HG03135 (cell line): ENCODE measurements at regions not wholly inside any gene's neighbourhood (a gene's known extent, or its start where the extent isn't known, plus 50 kb on each side); places are given as distances from the start of the nearest gene placed in this dataset.

Experiments used
- ATAC-seq: cut with Tn5 transposase; IDR thresholded peaks from one replicate; pipeline ENCODE4 v1.9.1; 2021; ENCODE audit warnings: mild to moderate bottlenecking, moderate library complexity; ENCODE audit not compliant: unreplicated experiment

- no peak for ATAC-seq
Measured at GRCh38 chr1:90210633-90211491, 216.0 kb downstream of the ZNF326 start.

DNA sequence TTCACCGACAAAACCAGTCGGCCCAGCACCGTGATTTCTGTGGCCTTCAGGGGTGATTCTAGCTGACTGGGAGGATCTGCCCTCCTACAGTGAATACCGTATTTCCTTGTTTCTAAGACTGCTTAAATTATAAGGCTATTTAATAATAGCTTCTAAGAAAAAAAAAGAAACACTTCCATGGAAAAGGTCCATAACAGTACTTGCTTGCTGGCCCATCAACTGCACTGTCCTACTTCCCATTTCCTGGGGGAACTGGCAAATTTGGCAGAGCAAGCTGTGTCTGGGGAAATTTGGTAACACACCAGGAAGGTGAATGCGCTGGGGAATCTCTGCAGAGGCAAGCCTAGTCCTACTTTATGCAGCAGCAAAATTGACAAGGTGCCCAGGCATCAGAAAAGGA lies 214.0 kb downstream of the ZNF326 start:
- ATAC-seq, result no peak

- no peak for ATAC-seq
Measured at GRCh38 chr1:90206260-90206659, 211.3 kb downstream of the ZNF326 start.

DNA sequence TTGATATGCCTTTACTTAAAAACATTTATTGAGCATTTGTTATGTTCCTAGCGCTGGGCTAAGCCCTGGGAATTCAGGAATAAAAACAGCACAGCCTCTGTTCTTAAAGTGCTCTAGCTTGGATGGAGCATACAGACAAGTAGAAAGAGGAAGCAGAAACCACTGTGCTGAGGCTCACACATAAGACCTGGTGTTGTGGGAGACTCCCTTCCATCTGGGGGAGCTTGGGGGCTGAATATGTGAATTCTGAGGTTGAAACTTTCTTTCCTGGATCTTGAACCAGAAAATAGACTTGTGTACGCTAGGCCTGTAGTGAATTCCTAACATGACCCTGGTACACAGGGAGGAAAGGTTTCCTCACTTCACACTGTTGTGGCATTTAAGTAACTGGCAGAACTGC lies 209.9 kb downstream of the ZNF326 start:
- ATAC-seq, result no peak

GRCh38 chr1:90204023-90204590 lies 209.2 kb downstream of the ZNF326 start:
- ATAC-seq, result no peak

DNA sequence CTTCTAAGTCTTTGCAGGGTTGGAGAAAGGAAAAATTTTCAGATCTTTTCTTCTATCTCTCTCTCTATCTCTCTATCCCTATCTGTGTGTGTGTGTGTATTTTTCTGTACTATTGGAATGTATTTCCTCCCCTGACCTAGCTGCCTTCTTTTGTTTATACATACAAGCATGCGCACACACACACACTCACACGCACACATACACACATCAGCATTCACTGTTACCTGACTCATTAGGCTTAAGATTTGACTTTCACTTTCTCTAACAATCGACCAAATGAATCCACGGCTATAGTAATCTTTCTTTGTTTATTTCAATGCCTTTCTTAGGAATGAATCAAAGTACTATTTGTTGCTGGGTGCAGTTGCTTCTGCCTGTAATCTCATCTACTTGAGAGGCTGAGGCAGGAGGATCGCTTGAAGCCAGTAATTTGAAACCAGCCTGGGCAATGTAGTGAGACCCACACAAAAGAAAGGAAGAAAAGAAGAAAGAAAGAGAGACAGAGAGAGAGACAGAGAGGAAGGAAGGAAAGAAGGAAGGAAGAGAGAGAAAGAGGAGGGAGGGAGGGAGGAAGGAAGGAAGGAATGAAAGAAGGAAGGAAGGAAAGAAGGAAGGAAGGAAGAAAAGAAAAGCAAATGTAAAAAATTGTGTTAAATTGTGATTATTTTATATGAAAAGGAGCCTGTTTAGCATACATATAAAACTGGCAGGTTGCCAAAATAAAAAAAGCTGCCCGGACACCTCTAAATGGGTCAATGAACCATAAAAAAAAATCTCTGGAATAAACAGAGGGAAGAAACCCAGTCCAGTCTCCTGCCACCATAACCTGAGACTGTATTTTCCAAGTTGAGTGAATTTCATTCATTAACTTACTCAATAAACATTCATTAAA lies 206.8 kb downstream of the ZNF326 start:
- no peak for ATAC-seq

DNA sequence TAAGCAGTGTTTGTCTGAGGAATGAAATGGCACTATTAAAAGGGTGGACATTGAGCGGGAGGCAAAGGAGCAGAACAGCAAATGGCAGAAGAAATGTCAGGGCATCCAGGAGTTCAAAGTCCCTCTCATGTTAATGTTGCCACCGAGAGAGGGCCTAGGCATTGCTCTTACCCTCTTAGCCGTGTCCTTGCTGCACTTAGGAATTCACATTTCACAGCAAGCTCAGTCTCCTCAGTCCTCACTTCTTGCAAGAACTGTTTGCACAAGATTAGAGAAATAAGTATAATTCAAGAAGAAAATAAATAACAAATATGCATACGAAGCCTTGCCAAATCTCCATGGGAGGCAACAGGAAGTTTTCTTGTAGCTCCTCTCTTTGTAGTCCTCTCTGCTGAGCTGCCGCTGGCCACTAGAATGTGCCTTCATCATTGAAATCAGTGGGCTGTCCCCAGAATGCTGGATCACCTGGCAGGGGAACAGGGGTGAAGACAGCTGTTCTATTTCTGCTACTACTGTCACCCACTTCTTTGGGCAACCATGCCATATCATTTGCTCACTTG lies 205.8 kb downstream of the ZNF326 start:
- ATAC-seq, result no peak

GRCh38 chr1:90198616-90199332 lies 203.9 kb downstream of the ZNF326 start:
- ATAC-seq, result no peak

- ATAC-seq, result no peak
Measured at GRCh38 chr1:90193116-90193515, 198.2 kb downstream of the ZNF326 start.

- no peak for ATAC-seq
Measured at GRCh38 chr1:90192408-90192807, 197.5 kb downstream of the ZNF326 start.

- no peak for ATAC-seq
Measured at GRCh38 chr1:90190523-90190922, 195.6 kb downstream of the ZNF326 start.

DNA sequence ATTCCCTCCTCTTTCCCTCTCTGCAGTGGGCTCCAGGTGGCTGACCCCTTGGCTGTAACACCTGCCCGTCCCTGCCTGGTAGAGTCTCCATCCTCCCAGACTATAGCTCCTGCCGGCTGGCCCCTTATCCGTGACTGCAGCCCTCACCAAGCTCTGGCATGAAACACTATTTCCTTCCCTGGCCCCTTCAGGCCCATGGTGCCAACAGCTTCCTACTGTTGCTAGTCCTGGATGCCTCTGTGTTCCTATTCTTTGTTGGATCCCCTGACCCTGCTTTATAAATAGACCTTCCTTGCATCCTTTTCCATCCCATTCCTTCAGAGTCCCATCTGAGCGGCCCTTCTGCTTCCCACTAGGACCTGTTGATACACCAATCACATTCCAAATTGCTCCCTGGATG lies 195.0 kb downstream of the ZNF326 start:
- ATAC-seq, result no peak

DNA sequence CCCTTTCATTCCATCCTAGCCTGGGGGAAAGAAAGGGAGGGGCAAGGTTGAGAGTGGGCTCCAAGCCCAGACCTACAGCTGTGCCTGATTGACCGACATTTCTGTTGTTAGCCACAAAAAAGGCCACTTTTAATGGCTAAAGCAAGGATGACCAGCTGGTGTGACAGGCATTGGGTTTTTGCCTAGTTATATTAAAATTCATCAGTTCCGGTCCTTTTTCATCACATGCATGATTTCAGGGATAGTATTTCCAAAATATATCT lies 192.3 kb downstream of the ZNF326 start:
- no peak for ATAC-seq

GRCh38 chr1:90186506-90187322 lies 191.8 kb downstream of the ZNF326 start:
- no peak for ATAC-seq

DNA sequence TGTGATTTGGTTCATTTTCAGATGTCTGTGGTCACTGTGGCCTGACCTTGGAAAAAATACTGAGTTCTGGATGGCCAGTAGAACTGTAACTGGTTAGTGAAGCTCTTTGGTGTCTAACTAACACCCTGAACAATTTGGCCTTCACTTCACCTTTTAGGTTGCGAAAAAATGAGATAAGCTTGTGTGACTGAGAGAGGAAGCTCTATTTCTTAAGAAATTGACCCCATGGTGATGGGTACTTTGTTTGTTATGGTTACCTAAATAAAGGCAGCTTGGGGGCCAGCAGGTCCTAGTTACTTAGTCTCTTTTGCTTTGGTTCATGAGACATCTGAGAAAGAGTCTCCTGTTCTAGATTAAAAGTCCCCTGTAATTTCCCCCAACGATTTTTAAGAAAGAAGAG lies 181.6 kb downstream of the ZNF326 start:
- no peak for ATAC-seq

GRCh38 chr1:90175490-90176167 lies 180.7 kb downstream of the ZNF326 start:
- ATAC-seq, result no peak

DNA sequence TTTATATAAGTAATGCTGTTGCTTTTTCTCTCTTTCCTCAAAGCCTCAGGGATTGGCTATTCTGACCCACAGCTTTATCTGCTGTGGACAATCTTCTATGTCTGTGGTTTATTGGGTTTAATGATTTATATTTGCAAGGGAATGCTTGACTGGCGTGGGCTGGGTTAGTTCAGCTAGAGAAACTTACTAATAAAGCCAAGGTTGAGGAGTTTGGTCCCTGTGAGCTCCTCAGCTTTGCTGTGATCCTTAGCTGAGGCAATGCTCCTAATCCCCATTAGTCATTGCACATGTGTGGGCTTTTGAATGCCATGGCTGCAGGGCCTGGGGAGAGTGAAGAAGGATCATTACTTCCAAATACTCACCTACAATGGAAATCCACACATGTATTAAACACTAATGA lies 179.3 kb downstream of the ZNF326 start:
- ATAC-seq, result no peak

- no peak for ATAC-seq
Measured at GRCh38 chr1:90162216-90162615, 167.3 kb downstream of the ZNF326 start.

DNA sequence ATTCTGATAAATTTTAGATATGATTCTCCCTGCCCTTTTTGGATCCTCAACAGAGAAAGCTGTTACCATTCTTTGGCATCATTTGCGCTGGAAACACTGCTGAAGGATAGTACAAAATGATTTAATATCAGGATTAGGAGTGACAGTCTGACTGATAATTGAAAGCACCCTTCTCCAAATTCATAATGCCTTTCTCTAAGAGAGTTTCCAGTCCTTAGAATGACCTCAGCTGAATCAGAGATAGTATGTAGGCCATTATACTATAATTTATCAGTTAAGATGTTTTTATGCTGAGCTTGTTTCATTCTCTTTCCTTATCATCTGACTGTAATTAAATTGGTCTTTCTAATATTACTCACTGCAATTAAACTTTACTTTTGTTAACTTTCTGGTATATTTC lies 166.7 kb downstream of the ZNF326 start:
- ATAC-seq, result no peak
